Nephron (organoid): ENCODE measurements at regions not wholly inside any gene's neighbourhood (a gene's known extent, or its start where the extent isn't known, plus 50 kb on each side); places are given as distances from the start of the nearest gene placed in this dataset.

Source experiments
- H3K27ac Mint-ChIP-seq, 3 experiments: 2 replicates each; pipeline ENCODE4 v1.8.0; 2020; ENCODE audit warnings: mixed read lengths in 3 of 3, mild to moderate bottlenecking in 2 of 3, moderate library complexity in 1 of 3
- H3K27me3 Mint-ChIP-seq: 2 replicates; pipeline ENCODE4 v1.8.0; 2021; ENCODE audit warnings: low read depth, mild to moderate bottlenecking, moderate library complexity, mixed read lengths
- H3K36me3 Mint-ChIP-seq: 2 replicates; pipeline ENCODE4 v1.8.0; 2020; ENCODE audit warnings: low read depth, mixed read lengths
- H3K4me1 Mint-ChIP-seq: 2 replicates; pipeline ENCODE4 v1.8.0; 2020; ENCODE audit warnings: mixed read lengths
- H3K4me3 Mint-ChIP-seq, 3 experiments: 2 replicates each; pipeline ENCODE4 v1.8.0; 2020; ENCODE audit warnings: mild to moderate bottlenecking in 3 of 3, mixed read lengths in 3 of 3, moderate library complexity in 2 of 3
- H3K9me3 Mint-ChIP-seq: 2 replicates; pipeline ENCODE4 v1.8.0; 2020; ENCODE audit warnings: mixed read lengths
- TF ChIP-seq, protein P1 (sequence below), 3 experiments: fragments of 200-600 bp; sonication (generic); IDR thresholded peaks; one replicate each; pipeline ENCODE4 v1.5.0; 2021; ENCODE audit warnings: antibody characterized with exemption in 3 of 3; ENCODE audit not compliant: unreplicated experiment in 3 of 3

DNA sequence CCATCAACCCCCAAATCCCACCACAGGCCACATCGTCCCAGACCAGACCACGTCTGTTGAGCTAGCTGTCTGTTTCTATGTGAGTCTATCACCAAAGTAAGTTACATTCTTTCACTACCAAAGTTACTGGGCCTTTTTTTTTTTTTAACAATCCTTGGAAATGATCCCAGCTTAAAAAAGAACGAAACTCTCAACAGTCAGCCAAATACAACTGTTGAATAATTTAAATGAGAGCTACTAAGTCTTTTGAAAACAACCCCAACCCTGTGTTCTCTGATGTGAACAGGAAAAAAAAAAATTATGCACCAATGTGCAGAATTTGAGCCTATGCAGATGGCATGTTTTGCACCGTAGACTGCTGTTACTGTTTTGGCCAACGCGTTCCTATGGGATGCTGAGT is 134.0 kb upstream of the ETS2 start:
- TF ChIP-seq, protein P1, sequence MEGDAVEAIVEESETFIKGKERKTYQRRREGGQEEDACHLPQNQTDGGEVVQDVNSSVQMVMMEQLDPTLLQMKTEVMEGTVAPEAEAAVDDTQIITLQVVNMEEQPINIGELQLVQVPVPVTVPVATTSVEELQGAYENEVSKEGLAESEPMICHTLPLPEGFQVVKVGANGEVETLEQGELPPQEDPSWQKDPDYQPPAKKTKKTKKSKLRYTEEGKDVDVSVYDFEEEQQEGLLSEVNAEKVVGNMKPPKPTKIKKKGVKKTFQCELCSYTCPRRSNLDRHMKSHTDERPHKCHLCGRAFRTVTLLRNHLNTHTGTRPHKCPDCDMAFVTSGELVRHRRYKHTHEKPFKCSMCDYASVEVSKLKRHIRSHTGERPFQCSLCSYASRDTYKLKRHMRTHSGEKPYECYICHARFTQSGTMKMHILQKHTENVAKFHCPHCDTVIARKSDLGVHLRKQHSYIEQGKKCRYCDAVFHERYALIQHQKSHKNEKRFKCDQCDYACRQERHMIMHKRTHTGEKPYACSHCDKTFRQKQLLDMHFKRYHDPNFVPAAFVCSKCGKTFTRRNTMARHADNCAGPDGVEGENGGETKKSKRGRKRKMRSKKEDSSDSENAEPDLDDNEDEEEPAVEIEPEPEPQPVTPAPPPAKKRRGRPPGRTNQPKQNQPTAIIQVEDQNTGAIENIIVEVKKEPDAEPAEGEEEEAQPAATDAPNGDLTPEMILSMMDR (IDR thresholded peaks at IDR 0.05; ENCODE audit: unreplicated experiment in 3 of 3), result no peak
- H3K4me3 Mint-ChIP-seq, result no peak overlapping the region
- H3K9me3 Mint-ChIP-seq, result peaks cover 2% of the 10 kb centered on the region
- peak overlapping the region; percentile 69 to 80 (median 74) for H3K27ac Mint-ChIP-seq
- H3K4me1 Mint-ChIP-seq, result peaks cover 38% of the 10 kb centered on the region
- peaks cover 20% of the 10 kb centered on the region for H3K27me3 Mint-ChIP-seq
- no peaks in the 10 kb centered on the region for H3K36me3 Mint-ChIP-seq

DNA sequence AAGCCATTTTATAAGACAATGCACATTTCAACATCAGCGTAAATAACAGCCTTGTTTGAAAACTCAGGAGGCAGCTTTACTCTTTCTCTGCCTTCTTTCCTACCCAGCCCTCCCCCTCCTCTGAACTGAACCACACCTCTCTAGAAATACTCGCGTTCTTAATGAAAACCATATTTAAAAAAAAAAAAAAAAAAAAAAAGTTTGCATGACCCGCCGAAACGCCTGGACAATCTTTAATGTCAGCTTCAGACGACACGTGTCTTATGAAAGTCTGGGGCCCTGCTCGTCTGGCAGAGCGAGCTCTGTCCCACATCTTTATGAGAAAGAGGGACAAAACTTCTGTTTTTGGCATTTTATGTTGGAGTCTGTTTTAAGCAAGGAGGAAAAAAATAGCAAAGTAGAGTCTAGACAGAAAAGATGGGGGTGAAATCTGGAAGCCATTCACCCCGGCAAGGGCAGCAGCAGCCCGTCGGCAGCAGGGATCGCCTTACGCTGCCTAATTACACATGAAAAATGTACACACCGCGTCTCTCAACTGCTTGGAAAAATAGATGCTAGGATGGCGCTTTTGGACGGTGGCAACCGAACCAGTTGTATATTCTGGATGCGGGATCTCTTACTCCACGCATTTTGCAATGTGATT is 130.4 kb upstream of the ETS2 start:
- Mint-ChIP-seq H3K27ac (peak overlapping the region; percentile 1 to 66 (median 45)), H3K27me3 (peaks cover 14% of the 10 kb centered on the region), H3K9me3 (no peaks in the 10 kb centered on the region), H3K36me3 (no peaks in the 10 kb centered on the region), H3K4me1 (peaks cover 57% of the 10 kb centered on the region), H3K4me3 (peak overlapping the region in 2 of 3 experiments; percentile 12 to 60)
- TF ChIP-seq, protein P1 (IDR thresholded peaks at IDR 0.05; ENCODE audit: unreplicated experiment in 3 of 3), result no peak

DNA sequence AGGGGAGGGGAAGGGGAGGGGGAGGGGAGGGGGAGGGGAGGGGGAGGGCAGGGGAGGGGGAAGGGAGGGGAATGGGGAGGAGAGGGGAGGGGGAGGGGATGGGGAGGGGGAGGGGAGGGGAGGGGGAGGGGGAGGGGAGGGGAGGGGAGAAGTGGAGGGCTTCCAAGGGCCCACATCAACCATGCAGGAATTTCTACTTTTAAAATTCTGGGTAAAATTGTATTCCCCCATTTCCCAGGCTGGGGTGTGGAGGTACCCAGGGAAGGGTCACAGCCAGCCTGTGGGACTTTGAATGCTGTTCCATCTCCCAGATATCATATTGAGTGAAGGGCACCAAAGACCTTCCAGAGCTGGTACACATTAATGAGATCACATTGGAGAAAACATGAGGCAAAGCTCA is 126.9 kb upstream of the ETS2 start:
- TF ChIP-seq, protein P1 (IDR thresholded peaks at IDR 0.05; ENCODE audit: unreplicated experiment in 3 of 3), result no peak
- Mint-ChIP-seq H3K4me1 (peaks cover 46% of the 10 kb centered on the region), H3K27ac (no peak overlapping the region), H3K4me3 (no peak overlapping the region), H3K27me3 (peaks cover 27% of the 10 kb centered on the region), H3K36me3 (no peaks in the 10 kb centered on the region), H3K9me3 (peaks cover 2% of the 10 kb centered on the region)

DNA sequence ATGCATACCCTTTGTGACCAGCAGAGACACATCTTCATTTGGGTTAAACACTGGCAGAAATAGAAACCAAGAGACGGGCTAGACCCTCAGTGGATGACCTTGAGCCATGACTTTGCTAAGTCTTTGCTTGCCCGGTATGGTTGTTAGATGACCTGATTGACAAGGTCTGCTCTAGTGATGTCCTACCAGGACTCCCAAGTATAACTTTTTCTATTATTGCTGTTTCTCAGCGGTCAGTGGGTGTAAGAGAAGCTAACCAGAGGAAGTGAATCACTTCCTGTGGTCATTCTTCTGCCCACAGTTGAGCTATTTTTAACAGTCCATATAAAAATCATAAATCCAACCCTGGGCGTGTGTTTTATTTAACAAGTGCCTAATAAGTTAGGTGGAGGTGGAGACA is 126.2 kb upstream of the ETS2 start:
- H3K4me1 Mint-ChIP-seq, result peaks cover 46% of the 10 kb centered on the region
- no peak overlapping the region for H3K4me3 Mint-ChIP-seq
- TF ChIP-seq, protein P1 (IDR thresholded peaks at IDR 0.05; ENCODE audit: unreplicated experiment in 3 of 3), result no peak
- peaks cover 2% of the 10 kb centered on the region for H3K9me3 Mint-ChIP-seq
- peaks cover 29% of the 10 kb centered on the region for H3K27me3 Mint-ChIP-seq
- no peaks in the 10 kb centered on the region for H3K36me3 Mint-ChIP-seq
- peak overlapping the region in 2 of 3 experiments; percentile 44 to 58 for H3K27ac Mint-ChIP-seq

DNA sequence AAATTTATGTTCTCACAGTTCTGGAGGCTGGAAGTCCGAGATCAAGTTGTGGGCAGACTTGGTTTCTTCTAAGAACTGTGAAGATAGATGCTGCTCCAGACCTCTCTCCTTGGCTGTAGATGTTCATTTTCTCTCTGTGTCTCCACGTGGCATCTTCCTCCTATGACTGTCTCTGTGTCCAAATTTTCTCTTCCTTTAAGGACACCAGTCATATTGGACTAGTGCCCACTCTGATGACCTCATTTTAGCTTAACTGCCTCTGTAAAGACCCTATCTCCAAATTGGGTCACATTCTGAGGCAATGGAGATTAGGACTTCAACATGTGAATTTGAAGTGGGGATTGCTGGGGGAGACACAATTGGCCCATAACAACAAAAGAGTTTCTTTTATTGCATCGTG is 125.3 kb upstream of the ETS2 start:
- Mint-ChIP-seq H3K9me3 (peaks cover 2% of the 10 kb centered on the region), H3K27me3 (peaks cover 29% of the 10 kb centered on the region)

More for the DNA sequence above, 125.3 kb upstream of the ETS2 start:
- TF ChIP-seq, protein P1 (IDR thresholded peaks at IDR 0.05; ENCODE audit: unreplicated experiment in 3 of 3), result no peak
- no peaks in the 10 kb centered on the region for H3K36me3 Mint-ChIP-seq
- peaks cover 40% of the 10 kb centered on the region for H3K4me1 Mint-ChIP-seq
- H3K27ac Mint-ChIP-seq, result peak overlapping the region in 2 of 3 experiments; percentile 44 to 58
- no peak overlapping the region for H3K4me3 Mint-ChIP-seq
